Stimulated activated CD8-positive, alpha-beta memory T cell treated with anti-CD3 and anti-CD28 coated beads, Interleukin-7, amount 100 ng/mL, for 4 hours (primary cell): ENCODE measurements at regions not wholly inside any gene's neighbourhood (a gene's known extent, or its start where the extent isn't known, plus 50 kb on each side); places are given as distances from the start of the nearest gene placed in this dataset.

Source experiments
- DNase-seq, 2 donors: peaks; one replicate each; pipeline ENCODE4 v3.0.0-alpha.2; 2020; ENCODE audit warnings: low read depth in 2 of 2

DNA sequence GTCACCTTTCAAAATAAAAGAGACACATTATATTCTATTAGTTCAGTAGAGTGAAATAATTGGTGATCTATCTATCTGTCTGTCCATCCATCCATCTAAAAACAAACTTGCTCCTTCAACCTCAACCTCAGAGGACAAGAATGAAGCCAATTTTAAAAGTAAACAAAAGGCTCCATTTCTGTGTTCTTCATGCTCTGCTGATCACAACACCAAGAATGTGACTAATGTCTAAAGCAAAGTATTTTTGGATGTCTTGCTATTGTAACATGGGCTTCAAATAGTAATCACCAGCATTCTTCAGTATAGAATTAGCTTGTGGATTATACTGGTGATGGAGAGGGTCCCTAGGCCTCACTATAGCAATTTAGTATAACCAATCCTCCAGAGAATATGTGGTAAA is 1304.4 kb downstream of the MAT2B start:
- DNase-seq, result no peak

DNA sequence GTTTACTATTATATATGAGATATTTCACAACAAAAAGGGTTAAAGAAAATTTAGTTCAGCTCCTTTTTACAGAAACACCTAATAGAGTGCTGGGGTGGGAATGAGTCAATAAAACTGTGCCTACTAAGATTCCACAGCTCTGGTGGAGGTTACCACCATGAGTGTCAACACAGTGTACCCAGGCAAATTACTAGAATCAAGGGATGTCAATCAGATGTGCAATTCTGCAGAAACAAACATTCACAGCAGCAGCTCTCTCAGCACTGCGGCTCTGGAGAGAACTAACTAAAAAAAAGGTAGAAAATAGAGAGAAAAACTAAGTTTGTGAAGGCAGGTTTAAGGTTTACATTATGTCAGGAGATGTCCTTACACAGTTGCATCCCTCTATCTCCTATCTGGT is 1313.0 kb downstream of the MAT2B start:
- DNase-seq, result no peak

DNA sequence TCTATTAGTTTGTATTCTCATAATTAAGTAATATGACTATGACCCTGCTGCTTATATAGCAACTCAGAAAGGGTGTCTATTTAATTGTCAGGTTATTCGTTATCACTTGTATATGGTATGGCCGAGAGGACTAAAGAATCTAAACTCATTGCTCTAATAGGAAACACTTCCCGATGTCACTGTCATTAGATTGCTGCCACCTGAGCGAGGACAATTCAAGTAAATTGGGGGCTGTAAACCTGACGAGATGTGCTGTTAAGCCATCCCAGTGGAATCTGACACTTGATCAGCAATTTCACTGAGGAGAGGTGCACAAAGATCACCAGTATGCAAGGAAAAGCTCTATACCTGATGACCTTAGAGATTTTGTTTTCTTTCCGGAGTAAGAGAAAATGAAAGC is 1319.3 kb downstream of the MAT2B start:
- DNase-seq, result no peak

DNA sequence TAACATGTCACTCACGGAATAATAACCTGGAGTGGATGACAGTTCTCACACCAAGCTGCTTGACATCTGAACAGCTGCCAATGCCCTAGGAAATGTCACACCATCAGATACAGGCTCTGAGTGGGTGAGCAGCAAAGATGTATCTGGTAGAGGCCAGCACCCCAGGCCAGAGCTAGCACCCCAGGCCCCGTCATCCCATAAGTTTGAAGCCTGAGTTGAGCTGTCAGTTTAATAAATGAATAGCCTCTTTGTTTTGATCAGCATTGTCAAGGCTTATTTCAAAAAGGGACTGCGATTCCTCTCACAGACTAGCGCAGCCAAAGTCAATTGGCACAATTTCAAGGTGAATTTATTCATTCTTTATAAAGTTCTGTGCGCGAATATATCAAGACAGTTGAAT is 1327.1 kb downstream of the MAT2B start:
- no peak for DNase-seq

DNA sequence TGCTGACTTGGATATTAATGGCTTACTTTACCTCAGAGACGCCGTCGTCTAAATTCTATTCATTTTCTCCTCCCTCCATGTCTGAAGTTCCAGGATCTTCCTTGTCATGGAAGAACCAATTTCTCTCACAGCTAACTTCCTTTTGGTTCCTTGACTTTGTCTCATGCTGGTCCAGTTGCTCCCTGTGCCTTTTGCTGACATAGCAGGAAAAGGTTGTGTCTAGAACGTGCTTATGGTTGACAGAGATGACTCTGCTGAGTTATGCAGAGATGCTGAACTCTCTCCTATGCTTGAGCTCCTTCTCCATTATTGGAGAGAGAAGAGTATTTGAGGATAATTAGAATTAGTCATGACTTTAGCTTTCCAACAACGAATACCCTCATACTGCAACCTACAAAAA is 1338.9 kb downstream of the MAT2B start:
- no peak for DNase-seq

DNA sequence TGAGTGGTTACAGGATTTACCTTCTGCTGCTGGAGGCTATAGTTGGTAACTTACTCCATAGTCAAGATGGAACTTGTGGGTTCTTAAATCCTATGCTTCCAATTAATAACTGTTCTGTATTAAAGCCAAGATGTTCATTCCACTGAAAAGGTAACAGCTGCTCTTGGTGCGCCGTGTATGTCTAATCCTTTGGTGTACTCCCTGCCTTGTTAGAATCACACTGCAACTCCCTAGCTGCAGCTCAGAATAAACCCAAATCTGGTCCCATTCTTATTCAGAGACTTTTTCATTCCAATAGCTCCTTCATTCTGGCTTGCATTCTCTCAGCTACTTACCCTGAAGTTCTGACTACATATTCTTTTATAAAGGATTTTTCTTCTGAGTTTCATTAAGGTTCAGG is 1355.5 kb downstream of the MAT2B start:
- no peak for DNase-seq

DNA sequence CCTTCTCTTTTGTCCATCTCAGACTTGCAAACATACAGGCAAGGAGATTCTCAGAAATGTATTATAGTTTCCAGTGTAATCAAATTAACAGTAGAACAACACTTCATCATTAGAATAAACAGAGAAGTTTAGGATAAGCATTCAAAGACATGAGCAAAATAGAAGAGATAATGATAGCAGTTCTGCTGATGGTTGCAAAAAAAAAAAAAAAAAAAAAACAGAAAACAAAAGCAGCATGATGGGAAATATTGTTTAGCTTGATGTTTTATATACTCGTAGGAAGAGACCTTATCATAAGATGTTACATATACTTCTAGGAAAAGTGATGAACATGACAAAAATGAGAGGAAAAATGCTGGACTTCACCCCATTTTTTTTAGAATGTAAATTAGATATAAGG is 1356.2 kb downstream of the MAT2B start:
- no peak for DNase-seq

DNA sequence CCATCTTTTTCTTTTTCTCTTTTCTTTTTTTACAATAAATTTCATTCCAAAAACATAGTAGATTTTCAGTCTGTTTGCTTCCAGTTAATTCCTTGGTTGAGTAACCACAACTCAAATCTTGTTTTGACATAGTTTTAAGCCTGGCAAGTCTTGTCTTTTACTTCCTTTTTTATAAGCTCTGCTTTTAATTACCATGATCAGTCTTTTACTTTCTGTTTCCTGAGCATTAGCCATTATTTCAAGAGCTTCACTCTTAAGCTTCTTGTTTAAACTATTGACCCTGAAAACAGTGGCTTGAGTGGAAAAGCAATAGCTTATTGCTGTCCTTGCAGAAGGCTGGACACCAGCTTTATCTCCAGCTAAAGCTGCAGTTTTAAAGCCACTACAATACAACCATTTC is 1363.3 kb downstream of the MAT2B start:
- no peak for DNase-seq

DNA sequence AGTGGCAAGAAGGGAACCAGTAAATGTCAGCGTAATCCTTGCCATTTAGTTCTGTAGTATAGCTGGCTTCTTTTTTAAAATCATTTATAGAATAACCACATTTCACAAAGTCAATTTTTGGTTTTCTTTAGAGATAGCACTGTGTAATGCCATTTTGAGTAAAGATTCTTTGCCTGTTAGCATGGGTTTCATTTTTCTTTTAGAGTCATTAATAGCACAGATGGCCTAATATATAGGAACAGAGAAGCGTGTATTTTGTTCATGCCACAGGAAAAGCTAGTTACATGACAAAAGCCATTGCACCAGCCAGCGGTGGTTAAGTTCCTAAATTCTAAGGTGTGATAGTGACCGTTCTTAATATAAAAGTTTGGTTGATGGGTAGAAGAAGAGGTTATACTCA is 1363.9 kb downstream of the MAT2B start:
- no peak for DNase-seq

DNA sequence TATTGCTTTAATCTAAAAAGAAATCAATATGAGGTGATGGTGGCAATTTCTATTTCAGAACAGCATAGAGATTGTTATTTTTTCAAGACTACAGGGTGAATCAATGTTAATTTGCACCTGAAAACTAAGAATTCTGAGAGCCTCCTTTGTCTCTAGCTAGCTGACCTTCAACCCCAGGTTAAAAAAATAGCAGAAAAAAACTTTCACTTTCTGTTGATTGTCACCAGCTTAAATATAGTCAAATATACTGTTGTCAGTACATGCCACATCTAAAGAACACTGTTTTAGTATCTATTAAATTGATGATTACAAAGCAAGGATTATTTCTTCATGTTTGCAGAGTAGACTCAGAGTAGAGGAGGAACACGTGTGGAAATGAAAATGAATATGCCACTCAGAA is 1371.4 kb downstream of the MAT2B start:
- DNase-seq, result no peak

DNA sequence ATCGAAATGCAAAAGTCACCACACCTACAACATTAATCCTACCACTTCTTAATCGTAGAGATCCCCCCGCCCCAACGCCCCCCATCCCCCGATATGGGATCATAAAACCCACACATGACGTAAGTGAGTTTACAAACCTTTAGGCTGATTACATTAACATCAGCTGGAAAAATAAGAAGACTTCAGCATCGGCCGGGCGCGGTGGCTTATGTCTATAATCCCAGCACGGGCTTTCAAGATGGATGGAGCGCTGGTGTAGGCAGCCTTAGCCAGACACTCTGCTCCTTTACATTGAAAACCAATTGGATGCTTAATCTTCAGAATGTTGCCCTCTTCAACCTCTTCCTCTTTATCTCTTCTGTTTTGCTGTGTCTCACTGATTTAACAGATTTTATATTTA is 1376.0 kb downstream of the MAT2B start:
- no peak for DNase-seq

DNA sequence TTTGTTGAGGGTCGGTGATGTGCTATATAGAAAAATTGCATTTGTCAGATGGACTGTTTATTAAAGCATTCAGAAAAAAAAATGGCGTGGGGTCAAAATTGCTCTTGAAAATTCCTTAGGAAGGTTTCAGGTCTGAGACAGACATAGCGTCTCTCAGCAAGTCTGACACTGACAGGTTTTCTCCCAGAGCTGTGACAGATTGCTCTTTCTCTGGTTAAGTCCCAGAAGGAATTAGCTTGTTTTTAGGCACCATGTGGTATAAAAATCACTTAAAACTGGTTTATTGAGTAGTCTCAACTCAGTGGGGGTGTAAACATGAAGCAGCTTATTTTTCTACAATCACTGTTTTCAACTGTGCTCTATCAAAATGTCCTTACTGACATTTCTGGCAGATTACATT is 1379.8 kb downstream of the MAT2B start:
- no peak for DNase-seq

DNA sequence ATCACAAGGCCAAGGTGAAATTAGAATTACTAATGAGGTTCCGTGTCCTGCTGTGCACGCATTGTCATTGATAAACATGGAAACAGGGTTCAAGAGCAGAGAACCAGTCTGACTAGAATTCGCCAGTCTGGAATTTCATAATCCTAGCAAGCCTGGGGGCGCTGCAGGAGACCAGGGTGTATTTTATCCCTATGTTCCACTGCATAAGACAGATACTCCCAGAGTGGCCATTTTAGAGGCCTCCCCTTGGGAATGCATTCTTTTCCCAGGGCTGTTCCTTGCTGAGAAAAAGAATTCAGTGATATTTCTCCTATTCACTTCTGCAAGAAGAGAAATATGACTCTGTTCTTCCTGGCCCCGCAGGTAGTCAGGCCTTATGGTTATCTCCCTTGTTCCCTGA is 1387.7 kb downstream of the MAT2B start:
- DNase-seq, result no peak

DNA sequence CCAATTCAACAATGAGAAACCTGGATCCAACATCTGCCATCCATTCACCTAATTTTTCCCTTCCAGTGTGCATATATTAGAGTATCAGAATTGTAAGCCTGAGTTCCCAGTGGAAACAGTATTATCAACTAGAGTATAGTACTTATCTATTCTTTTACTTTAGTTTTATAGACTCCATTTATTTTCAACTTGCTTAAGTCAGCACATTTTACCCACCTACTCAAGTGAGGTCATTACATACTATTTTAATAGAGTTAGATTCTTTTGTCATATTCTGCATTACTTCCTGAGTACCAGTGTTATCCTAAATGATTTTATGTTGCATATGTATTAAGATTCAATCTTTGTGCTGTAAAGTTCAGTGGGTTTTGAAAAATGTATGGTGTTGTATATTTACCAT is 1393.3 kb downstream of the MAT2B start:
- DNase-seq, result no peak

DNA sequence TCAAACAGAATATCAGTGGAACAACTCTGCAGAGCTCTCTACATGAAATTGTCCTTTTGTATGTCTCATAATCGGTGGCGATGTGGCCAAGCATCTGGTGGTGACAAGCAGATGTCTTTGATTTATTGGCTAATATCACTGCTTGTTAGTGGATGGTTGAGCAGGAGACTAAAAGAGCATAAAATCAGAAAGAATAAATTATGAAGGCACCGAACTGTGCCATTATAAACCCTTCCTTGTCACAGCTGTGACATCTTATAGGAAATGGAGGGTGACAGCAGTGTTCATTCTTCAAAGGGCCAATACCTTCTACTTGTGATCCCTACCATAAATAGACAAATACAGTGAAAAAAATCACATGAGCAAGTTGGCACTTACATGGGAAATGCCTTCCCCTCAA is 1404.3 kb downstream of the MAT2B start:
- no peak for DNase-seq

DNA sequence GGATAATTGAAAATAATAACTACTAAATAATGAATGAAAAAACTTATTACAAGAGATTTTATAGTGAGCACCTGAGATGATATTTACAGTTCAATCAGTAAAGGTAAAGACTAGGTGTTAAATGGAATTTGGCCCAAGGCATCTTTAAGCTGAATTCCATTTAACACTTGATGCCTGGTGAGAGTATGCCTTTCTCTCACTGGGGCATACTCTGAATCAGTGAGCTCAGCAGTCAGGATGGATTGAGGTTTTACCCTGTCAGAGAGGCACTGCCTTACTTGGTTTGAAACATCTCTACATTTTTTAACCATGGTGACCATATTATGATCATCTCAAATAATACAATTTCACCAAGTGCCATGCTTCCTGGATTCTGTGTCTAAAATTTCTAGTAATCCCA is 1416.3 kb downstream of the MAT2B start:
- no peak for DNase-seq

DNA sequence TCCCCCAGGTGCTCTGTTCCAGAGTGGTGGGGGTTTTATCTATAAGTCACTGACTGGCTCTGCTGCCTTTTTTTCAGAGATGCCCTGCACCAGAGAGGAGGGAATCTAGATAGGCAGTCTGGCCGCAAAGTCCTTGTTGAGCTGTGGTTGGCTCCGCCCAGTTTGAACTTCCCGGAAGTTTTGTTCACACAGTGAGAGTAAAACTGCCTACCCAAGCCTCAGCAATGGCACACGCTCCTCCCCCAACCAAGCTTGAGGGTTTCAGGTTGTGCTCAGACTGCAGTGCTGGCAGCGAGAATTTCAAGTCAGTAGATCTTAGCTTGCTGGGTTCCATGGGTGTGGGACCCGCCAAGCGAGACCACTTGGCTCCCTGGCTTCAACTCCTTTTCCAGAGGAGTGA is 1428.6 kb downstream of the MAT2B start:
- DNase-seq, result no peak

DNA sequence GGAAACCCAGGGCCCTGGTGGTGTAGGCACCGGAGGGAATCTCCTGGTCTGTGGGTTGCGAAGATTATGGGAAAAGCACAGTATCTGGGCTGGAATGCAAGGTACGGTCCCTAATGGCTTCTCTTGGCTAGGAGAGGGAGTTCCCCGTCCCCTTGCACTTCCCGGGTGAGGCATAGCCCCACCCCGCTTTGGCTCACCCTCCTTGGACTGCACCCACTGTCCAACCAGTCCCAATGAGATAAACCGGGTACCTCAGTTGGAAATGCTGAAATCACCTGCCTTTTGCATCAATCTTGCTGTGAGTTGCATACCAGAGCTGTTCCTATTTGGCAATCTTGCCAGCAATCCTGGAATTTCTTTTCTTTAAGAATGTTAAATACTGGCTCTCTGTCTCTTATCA is 1429.1 kb downstream of the MAT2B start:
- no peak for DNase-seq

DNA sequence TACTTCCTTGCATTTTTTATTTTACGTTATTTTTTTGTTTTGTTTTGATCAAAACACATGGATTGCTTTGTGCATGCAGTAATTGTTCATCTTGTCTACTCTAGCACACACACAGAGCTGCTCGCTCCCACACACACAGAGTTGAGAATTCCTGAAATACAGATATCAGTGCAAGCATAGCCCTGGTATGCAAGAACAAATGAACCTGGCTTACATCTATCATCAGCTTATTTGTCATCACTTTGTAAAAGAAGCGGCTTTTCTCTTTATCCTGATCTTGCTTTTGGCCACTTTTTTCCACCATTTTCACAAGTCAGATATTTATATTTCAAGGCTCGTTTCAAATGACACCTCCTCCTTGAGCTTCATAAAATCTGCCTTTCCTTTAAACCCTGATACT is 1435.7 kb downstream of the MAT2B start:
- DNase-seq, result no peak

DNA sequence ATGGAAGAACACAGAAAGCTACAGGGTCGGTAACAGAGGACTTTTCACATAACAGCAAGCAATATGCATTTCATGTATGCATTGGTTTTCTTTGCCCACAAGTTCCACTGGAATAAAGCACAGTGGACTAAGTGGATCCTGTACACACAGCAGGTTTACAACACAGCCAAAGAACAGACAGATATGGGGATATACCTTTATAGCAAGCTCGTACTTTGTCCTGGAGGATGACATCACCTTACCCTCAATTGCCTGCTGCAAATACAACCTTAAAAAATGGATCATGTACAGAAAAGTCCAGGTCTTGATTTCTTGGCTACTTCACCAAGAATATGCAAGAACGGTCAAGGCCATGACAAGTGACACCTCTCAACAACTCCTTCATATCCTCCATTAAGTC is 1445.5 kb downstream of the MAT2B start:
- no peak for DNase-seq

DNA sequence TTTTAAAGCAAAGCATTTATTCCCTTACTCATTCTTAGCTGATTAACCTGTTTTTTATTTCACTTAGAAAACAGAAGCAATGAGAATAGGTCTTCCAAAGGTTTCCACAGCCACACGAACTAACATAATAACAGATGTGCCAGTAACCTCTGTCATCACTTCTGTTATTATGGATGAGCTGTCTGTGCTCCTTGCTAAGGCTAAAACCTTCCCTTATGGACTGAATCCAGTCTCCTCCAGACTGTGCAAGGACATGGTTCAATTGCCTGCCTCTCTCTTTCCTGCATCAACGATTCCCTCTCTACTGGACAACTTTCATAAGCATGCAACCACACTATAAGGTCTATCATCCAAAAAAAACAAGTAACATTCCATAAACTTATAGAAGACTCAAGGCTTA is 1446.2 kb downstream of the MAT2B start:
- no peak for DNase-seq

DNA sequence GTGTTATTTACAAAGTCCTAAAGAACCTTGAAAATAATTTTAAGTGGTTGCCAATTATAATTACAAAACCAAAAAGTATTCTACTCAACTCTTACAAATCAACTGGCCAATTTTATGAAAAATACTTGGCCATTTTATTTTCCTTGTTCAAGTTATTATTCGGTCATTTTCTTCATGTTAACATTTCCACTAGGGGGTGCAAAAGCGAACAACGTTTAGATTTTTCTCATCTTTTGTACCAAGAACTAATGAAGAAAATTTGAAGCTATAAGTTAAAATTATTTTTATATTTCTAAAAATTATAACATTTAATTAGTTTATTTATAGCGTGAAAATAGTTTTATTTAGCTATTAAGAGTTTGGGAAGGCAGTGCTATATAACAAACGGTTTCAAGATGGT is 1453.3 kb downstream of the MAT2B start:
- DNase-seq, result no peak

DNA sequence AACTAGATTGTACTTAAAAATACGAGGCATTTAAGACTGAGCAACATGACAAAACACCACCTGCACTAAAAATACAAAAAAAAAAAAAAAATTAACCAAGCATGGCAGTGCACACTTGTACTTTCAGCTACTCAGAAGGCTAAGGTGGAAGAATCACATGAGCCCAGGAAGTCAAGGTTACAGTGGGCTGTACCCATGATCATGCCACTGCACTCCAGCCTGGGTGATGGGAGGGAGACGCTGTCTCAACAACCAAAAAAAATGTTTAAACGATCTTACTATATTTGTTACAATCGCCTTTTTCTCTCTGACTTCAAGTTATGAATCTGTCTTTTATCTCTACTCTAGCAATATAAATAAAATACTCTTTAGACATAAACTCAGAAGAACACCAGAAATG is 1454.3 kb downstream of the MAT2B start:
- no peak for DNase-seq

DNA sequence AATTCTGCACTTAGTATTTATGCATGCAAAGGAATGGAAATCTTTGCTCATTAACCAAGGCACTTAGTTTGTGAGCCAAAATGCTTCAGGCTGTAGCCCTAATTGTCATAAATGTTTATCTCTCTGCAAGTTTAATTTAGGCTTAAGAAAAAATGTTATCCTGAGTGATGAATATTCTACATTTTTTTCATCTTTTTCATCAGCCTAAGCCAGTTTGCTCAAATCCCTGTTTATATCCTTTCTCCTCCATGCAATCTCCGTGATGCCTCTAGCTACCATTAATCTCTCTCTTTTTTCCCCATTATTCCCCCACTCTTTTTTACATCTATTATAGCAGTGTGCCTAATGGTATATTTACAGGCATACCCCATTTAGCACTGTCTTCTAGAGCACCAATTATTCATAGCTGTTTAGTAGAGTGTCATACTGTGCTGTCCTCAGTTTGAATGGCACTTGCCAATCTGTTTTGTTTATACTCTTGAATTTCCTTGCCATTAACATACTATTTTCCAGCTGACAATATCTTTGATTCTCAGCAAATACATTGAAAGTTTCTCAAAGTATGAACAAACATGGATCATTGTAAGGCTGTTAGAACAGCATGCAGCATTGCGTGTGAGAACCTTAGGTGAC is 1457.0 kb downstream of the MAT2B start:
- DNase-seq, result no peak

DNA sequence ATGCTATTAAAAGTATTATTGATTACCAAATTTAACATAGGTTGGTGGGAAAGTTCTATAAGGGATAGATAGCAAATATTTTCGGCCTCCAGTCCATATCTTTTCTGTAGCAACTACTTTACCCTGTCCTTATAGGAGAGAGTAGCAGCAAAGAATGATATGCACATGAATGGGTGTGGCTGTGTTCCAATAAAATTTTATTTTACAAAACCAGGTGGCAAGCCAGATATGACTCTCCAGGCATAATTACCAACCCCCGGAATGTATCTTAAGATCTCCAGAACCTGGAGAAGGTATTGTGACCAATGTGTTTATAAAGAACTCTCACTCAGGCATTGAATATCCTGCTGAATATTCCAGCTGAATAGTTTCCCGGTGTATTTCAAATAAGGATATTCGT is 1461.2 kb downstream of the MAT2B start:
- no peak for DNase-seq
